Transverse colon (tissue), 3 donors: ENCODE measurements at regions not wholly inside any gene's neighbourhood (a gene's known extent, or its start where the extent isn't known, plus 50 kb on each side); places are given as distances from the start of the nearest gene placed in this dataset.
"Not testable (repeated sequence)": the region's sequence is repeated elsewhere in the genome, so short reads cannot be mapped to it uniquely, and the experiment has no call there.

ENCODE experiments used
- EP300 ChIP-seq: sonication (generic); formaldehyde crosslinking; IDR thresholded peaks from one replicate; pipeline ENCODE4 v1.6.1; 2017; ENCODE audit warnings: antibody characterized with exemption, low read depth
- POLR2A ChIP-seq: fragments of 450-650 bp; IDR thresholded peaks from one replicate; pipeline ENCODE4 v1.6.1; 2016; ENCODE audit warnings: antibody characterized with exemption, mild to moderate bottlenecking, moderate library complexity
- TF ChIP-seq, protein P1 (sequence below), 5 experiments: fragments of 200-600 bp in 3 of 5; fragments of 450-650 bp in 2 of 5; sonication (generic) in 3 of 5; IDR thresholded peaks; 1 replicate in 2 of 5; 2 replicates in 3 of 5; pipeline ENCODE4 v1.5.1; 2016 to 2017; ENCODE audit warnings: antibody characterized with exemption in 5 of 5, inconsistent platforms in 3 of 5, mild to moderate bottlenecking in 2 of 5, moderate library complexity in 1 of 5

DNA sequence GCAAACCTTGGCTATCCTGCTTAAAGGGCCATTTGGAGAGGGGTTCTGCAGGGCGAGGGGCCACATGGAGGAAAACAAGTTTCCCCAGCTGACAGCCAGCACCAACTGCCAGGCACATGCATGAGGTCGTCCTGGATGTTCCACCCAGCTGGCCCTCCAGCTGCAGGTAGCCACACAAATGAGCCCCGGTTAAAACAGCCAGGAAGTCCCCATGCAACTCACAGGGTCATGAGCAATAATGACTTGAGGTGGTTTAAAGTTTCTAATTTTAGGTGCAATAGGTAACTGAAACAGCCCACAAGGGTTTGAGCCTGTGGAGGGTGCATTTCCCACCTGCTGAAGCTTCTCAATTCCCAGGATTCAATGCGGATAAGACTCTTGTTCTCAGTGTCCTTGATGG is 160.8 kb upstream of the CCZ1B start:
- TF ChIP-seq, protein P1, sequence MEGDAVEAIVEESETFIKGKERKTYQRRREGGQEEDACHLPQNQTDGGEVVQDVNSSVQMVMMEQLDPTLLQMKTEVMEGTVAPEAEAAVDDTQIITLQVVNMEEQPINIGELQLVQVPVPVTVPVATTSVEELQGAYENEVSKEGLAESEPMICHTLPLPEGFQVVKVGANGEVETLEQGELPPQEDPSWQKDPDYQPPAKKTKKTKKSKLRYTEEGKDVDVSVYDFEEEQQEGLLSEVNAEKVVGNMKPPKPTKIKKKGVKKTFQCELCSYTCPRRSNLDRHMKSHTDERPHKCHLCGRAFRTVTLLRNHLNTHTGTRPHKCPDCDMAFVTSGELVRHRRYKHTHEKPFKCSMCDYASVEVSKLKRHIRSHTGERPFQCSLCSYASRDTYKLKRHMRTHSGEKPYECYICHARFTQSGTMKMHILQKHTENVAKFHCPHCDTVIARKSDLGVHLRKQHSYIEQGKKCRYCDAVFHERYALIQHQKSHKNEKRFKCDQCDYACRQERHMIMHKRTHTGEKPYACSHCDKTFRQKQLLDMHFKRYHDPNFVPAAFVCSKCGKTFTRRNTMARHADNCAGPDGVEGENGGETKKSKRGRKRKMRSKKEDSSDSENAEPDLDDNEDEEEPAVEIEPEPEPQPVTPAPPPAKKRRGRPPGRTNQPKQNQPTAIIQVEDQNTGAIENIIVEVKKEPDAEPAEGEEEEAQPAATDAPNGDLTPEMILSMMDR (IDR thresholded peaks at IDR 0.05) = not testable (repeated sequence)
- not testable (repeated sequence) for TF ChIP-seq POLR2A, EP300
